ENCODE measurements at regions not wholly inside any gene's neighbourhood (a gene's known extent, or its start where the extent isn't known, plus 50 kb on each side); places are given as distances from the start of the nearest gene placed in this dataset.

GRCh38 chr10:77716458-77717317 lies 79.1 kb upstream of the KCNMA1 start:
- ATAC-seq (no peak), DNase-seq (ENCODE audit: low spot score in 2 of 2) (no peak)
- H3K27ac Mint-ChIP-seq: no peak overlapping the region
- H3K4me1 Mint-ChIP-seq: peaks cover 6% of the 10 kb centered on the region
- no peaks in the 10 kb centered on the region for H3K9me3 Mint-ChIP-seq
- no peaks in the 10 kb centered on the region for H3K36me3 Mint-ChIP-seq
- H3K4me3 Mint-ChIP-seq: no peak overlapping the region

GRCh38 chr10:77715536-77715935 lies 77.9 kb upstream of the KCNMA1 start:
- no peak for ATAC-seq
- DNase-seq (ENCODE audit: low spot score in 2 of 2): no peak
- Mint-ChIP-seq H3K36me3 (no peaks in the 10 kb centered on the region), H3K27ac (no peak overlapping the region), H3K9me3 (no peaks in the 10 kb centered on the region), H3K4me1 (peaks cover 13% of the 10 kb centered on the region), H3K4me3 (no peak overlapping the region)

GRCh38 chr10:77715088-77715487 lies 77.5 kb upstream of the KCNMA1 start:
- H3K36me3 Mint-ChIP-seq: no peaks in the 10 kb centered on the region
- H3K4me3 Mint-ChIP-seq: no peak overlapping the region
- no peak overlapping the region for H3K27ac Mint-ChIP-seq
- no peaks in the 10 kb centered on the region for H3K9me3 Mint-ChIP-seq
- peaks cover 17% of the 10 kb centered on the region for H3K4me1 Mint-ChIP-seq
- DNase-seq (ENCODE audit: low spot score in 2 of 2) (peak in 1 of 2 donors; percentile 47), ATAC-seq (no peak)

- Mint-ChIP-seq H3K4me1 (peaks cover 22% of the 10 kb centered on the region), H3K4me3 (no peak overlapping the region), H3K36me3 (no peaks in the 10 kb centered on the region), H3K27ac (no peak overlapping the region), H3K9me3 (no peaks in the 10 kb centered on the region)
- DNase-seq (ENCODE audit: low spot score in 2 of 2) (peak in 1 of 2 donors; percentile 40), ATAC-seq (no peak)
Observed at GRCh38 chr10:77713521-77714280, 76.1 kb upstream of the KCNMA1 start.

- Mint-ChIP-seq H3K27ac (no peak overlapping the region), H3K9me3 (no peaks in the 10 kb centered on the region), H3K4me1 (peaks cover 22% of the 10 kb centered on the region), H3K4me3 (no peak overlapping the region), H3K36me3 (no peaks in the 10 kb centered on the region)
- ATAC-seq (no peak), DNase-seq (ENCODE audit: low spot score in 2 of 2) (no peak)
Observed at GRCh38 chr10:77712207-77712606, 74.6 kb upstream of the KCNMA1 start.

- no peak for ATAC-seq
- no peak for DNase-seq (ENCODE audit: low spot score in 2 of 2)
- Mint-ChIP-seq H3K4me3 (peak overlapping the region; percentile 70), H3K36me3 (no peaks in the 10 kb centered on the region), H3K4me1 (peaks cover 22% of the 10 kb centered on the region), H3K27ac (peak overlapping the region; percentile 79), H3K9me3 (no peaks in the 10 kb centered on the region)
Observed at GRCh38 chr10:77711683-77712049, 74.1 kb upstream of the KCNMA1 start.

DNA sequence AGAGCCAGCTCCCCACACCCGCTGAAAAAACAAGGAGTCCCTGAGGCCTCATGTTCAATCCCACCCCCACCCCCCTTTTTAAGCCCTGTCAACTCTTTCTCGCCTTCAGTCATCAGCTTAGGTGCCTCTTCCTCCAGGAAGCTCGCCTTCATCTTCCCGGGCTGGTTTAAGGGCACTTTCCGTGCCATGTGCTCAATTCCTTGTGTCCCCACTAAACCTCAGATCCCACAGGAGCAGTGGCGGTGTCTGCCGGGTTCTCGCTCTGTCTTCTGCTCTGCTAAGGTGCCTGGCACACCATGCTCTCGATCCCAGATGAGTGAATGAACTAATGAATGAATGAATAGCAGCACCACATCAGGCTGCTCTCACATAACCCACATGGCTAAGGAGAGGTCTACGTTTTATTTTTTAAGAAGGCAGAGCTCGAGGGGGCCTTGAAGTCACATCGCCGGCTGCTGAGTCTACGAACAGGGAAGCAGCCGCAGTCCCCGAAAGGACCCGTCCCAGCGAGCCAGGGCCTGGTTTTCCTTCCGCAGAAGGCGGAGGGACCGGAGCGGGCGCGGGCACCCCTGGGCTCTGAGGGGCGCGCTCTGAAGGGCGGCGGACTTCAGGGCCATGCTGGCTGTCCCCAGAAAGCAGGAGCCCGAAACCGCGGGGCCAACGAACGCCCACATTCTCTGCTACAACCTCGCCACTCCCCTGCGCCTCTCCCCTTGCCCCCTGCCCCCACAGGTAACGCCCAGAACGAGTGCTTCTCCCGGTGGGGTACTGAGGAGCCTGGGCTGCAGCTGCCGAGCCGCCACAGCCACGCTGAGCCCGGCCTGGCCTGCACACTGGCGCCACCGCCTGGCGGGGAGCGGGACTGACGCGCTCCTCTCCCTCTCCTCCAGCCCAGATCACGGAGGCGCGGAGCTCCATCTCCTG lies 73.4 kb upstream of the KCNMA1 start:
- Mint-ChIP-seq H3K4me1 (peaks cover 22% of the 10 kb centered on the region), H3K36me3 (no peaks in the 10 kb centered on the region), H3K4me3 (peak overlapping the region; percentile 70), H3K9me3 (no peaks in the 10 kb centered on the region), H3K27ac (peak overlapping the region; percentile 79)
- DNase-seq (ENCODE audit: low spot score in 2 of 2) (peak; percentile 90), ATAC-seq (peak; percentile 84)

- H3K9me3 Mint-ChIP-seq: no peaks in the 10 kb centered on the region
- peak overlapping the region; percentile 79 for H3K27ac Mint-ChIP-seq
- ATAC-seq (peak; percentile 89), DNase-seq (ENCODE audit: low spot score in 2 of 2) (peak; percentile 26 to 80)
- peaks cover 22% of the 10 kb centered on the region for H3K4me1 Mint-ChIP-seq
- peaks cover 4% of the 10 kb centered on the region for H3K36me3 Mint-ChIP-seq
- H3K4me3 Mint-ChIP-seq: peak overlapping the region; percentile 70
Observed at GRCh38 chr10:77710081-77710551, 72.5 kb upstream of the KCNMA1 start.

- DNase-seq (ENCODE audit: low spot score in 2 of 2) (no peak), ATAC-seq (no peak)
- Mint-ChIP-seq H3K27ac (no peak overlapping the region), H3K36me3 (peaks cover 5% of the 10 kb centered on the region), H3K9me3 (no peaks in the 10 kb centered on the region), H3K4me3 (no peak overlapping the region), H3K4me1 (peaks cover 22% of the 10 kb centered on the region)
Observed at GRCh38 chr10:77707570-77707969, 70.0 kb upstream of the KCNMA1 start.

GRCh38 chr10:77702166-77702565 lies 64.6 kb upstream of the KCNMA1 start:
- Mint-ChIP-seq H3K9me3 (no peaks in the 10 kb centered on the region), H3K4me3 (no peak overlapping the region), H3K36me3 (peaks cover 5% of the 10 kb centered on the region), H3K27ac (no peak overlapping the region), H3K4me1 (peaks cover 12% of the 10 kb centered on the region)
- DNase-seq (ENCODE audit: low spot score in 2 of 2) (no peak), ATAC-seq (peak; percentile 72)

DNA sequence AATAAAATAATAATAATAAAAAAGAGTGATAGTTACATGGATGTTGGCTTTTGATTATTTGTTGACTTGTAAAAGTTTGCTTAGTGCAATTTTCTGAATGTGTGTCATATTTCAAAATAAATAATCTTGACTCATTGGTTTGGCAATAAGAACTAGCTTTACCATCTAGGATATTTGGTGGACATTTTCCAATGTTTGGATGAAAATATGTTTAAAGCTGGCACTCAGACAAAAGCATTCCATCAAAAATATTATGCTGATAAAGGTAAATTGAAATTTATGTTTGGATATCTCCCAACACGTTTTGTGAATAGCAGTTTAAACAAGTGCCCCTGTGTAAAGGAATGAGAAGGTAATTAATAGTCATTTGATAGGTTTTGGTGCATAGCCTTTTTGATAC lies 62.5 kb upstream of the KCNMA1 start:
- Mint-ChIP-seq H3K9me3 (no peaks in the 10 kb centered on the region), H3K4me3 (no peak overlapping the region), H3K36me3 (peaks cover under 1% of the 10 kb centered on the region), H3K27ac (no peak overlapping the region), H3K4me1 (peaks cover 12% of the 10 kb centered on the region)
- no peak for DNase-seq (ENCODE audit: low spot score in 2 of 2)
- ATAC-seq: no peak

- H3K9me3 Mint-ChIP-seq: no peaks in the 10 kb centered on the region
- peak; percentile 78 for ATAC-seq
- peaks cover 12% of the 10 kb centered on the region for H3K4me1 Mint-ChIP-seq
- no peaks in the 10 kb centered on the region for H3K36me3 Mint-ChIP-seq
- no peak overlapping the region for H3K4me3 Mint-ChIP-seq
- no peak for DNase-seq (ENCODE audit: low spot score in 2 of 2)
- no peak overlapping the region for H3K27ac Mint-ChIP-seq
Observed at GRCh38 chr10:77699080-77699645, 61.6 kb upstream of the KCNMA1 start.

DNA sequence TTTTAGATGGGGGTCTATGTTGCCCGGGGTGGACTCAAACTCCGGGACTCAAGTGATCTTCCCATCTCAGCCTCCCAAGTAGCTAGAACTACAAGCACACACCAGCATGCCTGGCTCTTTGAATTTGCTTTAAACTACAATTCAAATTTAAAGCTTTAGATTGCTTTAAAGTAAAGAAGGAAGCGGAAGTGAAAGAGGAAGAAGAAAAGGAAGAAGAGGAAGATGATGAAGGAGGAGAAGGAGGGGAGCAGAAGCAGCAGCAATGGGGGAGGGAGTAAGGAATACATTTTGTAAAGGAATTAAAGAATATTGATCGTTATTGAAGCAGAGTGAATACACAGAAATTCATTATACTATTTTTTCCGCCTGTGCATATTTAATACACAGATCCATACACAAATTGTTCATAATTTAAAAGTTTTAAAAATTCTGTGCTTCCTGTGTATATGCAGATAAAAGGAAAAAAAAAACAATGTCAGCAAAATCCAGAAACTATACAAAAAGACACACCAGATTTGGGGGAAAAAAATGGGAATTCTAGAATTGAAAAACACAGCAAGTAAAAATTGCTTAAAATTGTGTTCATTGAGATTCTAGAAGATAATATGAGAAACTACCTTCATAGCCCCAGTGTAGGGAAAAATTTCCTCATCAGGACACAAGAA lies 60.8 kb upstream of the KCNMA1 start:
- ATAC-seq (no peak), DNase-seq (ENCODE audit: low spot score in 2 of 2) (no peak)
- H3K4me3 Mint-ChIP-seq: no peak overlapping the region
- H3K27ac Mint-ChIP-seq: no peak overlapping the region
- no peaks in the 10 kb centered on the region for H3K9me3 Mint-ChIP-seq
- no peaks in the 10 kb centered on the region for H3K36me3 Mint-ChIP-seq
- H3K4me1 Mint-ChIP-seq: peaks cover 12% of the 10 kb centered on the region

GRCh38 chr10:77696584-77696983 lies 59.0 kb upstream of the KCNMA1 start:
- Mint-ChIP-seq H3K4me1 (peaks cover 6% of the 10 kb centered on the region), H3K9me3 (no peaks in the 10 kb centered on the region), H3K27ac (no peak overlapping the region), H3K36me3 (no peaks in the 10 kb centered on the region), H3K4me3 (no peak overlapping the region)
- ATAC-seq: no peak
- DNase-seq (ENCODE audit: low spot score in 2 of 2): no peak
